Fibroblast of lung (primary cell): ENCODE measurements at regions not wholly inside any gene's neighbourhood (a gene's known extent, or its start where the extent isn't known, plus 50 kb on each side); places are given as distances from the start of the nearest gene placed in this dataset.
"Not testable (repeated sequence)": the region's sequence is repeated elsewhere in the genome, so short reads cannot be mapped to it uniquely, and the experiment has no call there.

ENCODE experiments used
- DNase-seq, 2 donors: peaks; one replicate each; pipeline versions ENCODE4 v3.0.0 to v3.0.0-alpha.2; 2010; ENCODE audit warnings: low read depth in 2 of 2
- H2AFZ ChIP-seq: 2 replicates; pipeline ENCODE4 v1.5.1; 2012; ENCODE audit warnings: low read length, control low read depth, inconsistent platforms
- H3K27ac ChIP-seq: 2 replicates; pipeline ENCODE4 v1.5.1; 2011; ENCODE audit warnings: low read length, control low read depth; ENCODE audit not compliant: insufficient read depth
- H3K27me3 ChIP-seq: 2 replicates; pipeline ENCODE4 v1.5.1; 2011; ENCODE audit warnings: mild to moderate bottlenecking, low read length; ENCODE audit not compliant: control insufficient read depth, insufficient read depth
- H3K36me3 ChIP-seq: 2 replicates; pipeline ENCODE4 v1.5.1; 2011; ENCODE audit warnings: low read length; ENCODE audit not compliant: control insufficient read depth, insufficient read depth
- H3K4me1 ChIP-seq: 2 replicates; pipeline ENCODE4 v1.5.1; 2011; ENCODE audit warnings: low read length; ENCODE audit not compliant: control insufficient read depth, insufficient read depth; ENCODE audit errors: extremely low read depth
- H3K4me2 ChIP-seq: 2 replicates; pipeline ENCODE4 v1.5.1; 2011; ENCODE audit warnings: low read length, control low read depth; ENCODE audit not compliant: insufficient read depth; ENCODE audit errors: extremely low read depth
- H3K4me3 ChIP-seq, 4 experiments: fragments of 200-600 bp in 1 of 4; sonication (generic) in 1 of 4; replicated peaks in 1 of 4; 2 replicates each; pipeline ENCODE4 v1.5.1; 2011 to 2016; ENCODE audit warnings: low read length in 4 of 4, low read depth in 3 of 4, mild to moderate bottlenecking in 3 of 4, control low read depth in 2 of 4, inconsistent platforms in 1 of 4, mixed read lengths in 1 of 4; ENCODE audit not compliant: insufficient read depth in 1 of 4; ENCODE audit errors: control extremely low read depth in 1 of 4
- H3K79me2 ChIP-seq: 2 replicates; pipeline ENCODE4 v1.5.1; 2012; ENCODE audit warnings: mild to moderate bottlenecking, low read length, inconsistent platforms; ENCODE audit not compliant: control insufficient read depth, insufficient read depth
- H3K9ac ChIP-seq: 2 replicates; pipeline ENCODE4 v1.5.1; 2011; ENCODE audit warnings: mild to moderate bottlenecking, low read length, control low read depth; ENCODE audit not compliant: insufficient read depth
- H3K9me3 ChIP-seq: 2 replicates; pipeline ENCODE4 v1.5.1; 2012; ENCODE audit warnings: low read depth, low read length; ENCODE audit not compliant: control insufficient read depth, insufficient read depth
- H4K20me1 ChIP-seq: 2 replicates; pipeline ENCODE4 v1.5.1; 2011; ENCODE audit warnings: low read length; ENCODE audit not compliant: control insufficient read depth, insufficient read depth; ENCODE audit errors: extremely low read depth
- CTCF ChIP-seq, 2 donors: IDR thresholded peaks in 1 of 2; conservative IDR thresholded peaks in 1 of 2; 1 replicate in 1 of 2; 2 replicates in 1 of 2; pipeline ENCODE4 v1.5.1; 2011 to 2012; ENCODE audit warnings: low read length in 2 of 2, control low read depth in 1 of 2, inconsistent platforms in 1 of 2, low read depth in 1 of 2, mild to moderate bottlenecking in 1 of 2
- EZH2 ChIP-seq: IDR thresholded peaks from 2 replicates; pipeline ENCODE4 v1.5.1; 2012; ENCODE audit warnings: low read length, control low read depth, mild to moderate bottlenecking; ENCODE audit errors: missing control alignments

GRCh38 chr13:46468570-46469463 is 81.8 kb upstream of the RUBCNL start:
- no peak for TF ChIP-seq EZH2
- no peak for TF ChIP-seq CTCF (conservative IDR thresholded peaks at IDR 0.05 in 1 of 2, IDR thresholded peaks at IDR 0.05 in 1 of 2; ENCODE audit: low read depth in 1 of 2, low read length in 2 of 2)
- no peaks in the 10 kb centered on the region for H3K9me3 ChIP-seq
- no peak overlapping the region for H3K27ac ChIP-seq
- H3K4me2 ChIP-seq, result no peak overlapping the region
- H2AFZ ChIP-seq, result no peak overlapping the region
- no peaks in the 10 kb centered on the region for H3K36me3 ChIP-seq
- DNase-seq, result peak; percentile 51 to 87
- H3K4me1 ChIP-seq, result no peaks in the 10 kb centered on the region
- no peak overlapping the region for H3K4me3 ChIP-seq
- H3K79me2 ChIP-seq, result no peaks in the 10 kb centered on the region
- no peak overlapping the region for H3K9ac ChIP-seq
- no peaks in the 10 kb centered on the region for H3K27me3 ChIP-seq
- H4K20me1 ChIP-seq, result no peaks in the 10 kb centered on the region

GRCh38 chr13:46467694-46468093 is 80.6 kb upstream of the RUBCNL start:
- H3K9ac ChIP-seq, H3K4me3 ChIP-seq, H2AFZ ChIP-seq, H4K20me1 ChIP-seq, H3K27ac ChIP-seq, H3K36me3 ChIP-seq, H3K9me3 ChIP-seq, H3K4me1 ChIP-seq, DNase-seq, H3K79me2 ChIP-seq, H3K27me3 ChIP-seq, H3K4me2 ChIP-seq: not testable (repeated sequence)

GRCh38 chr13:46466074-46466473 is 79.0 kb upstream of the RUBCNL start:
- not testable (repeated sequence) for H3K4me2 ChIP-seq, DNase-seq, H3K9ac ChIP-seq, H4K20me1 ChIP-seq, H3K36me3 ChIP-seq, H3K4me3 ChIP-seq, H3K27ac ChIP-seq, H3K4me1 ChIP-seq, H3K27me3 ChIP-seq, H3K9me3 ChIP-seq, H3K79me2 ChIP-seq, H2AFZ ChIP-seq

GRCh38 chr13:46463719-46464118 is 76.7 kb upstream of the RUBCNL start:
- H3K9ac ChIP-seq, result no peak overlapping the region
- H3K4me2 ChIP-seq, result no peak overlapping the region
- H3K4me1 ChIP-seq, result no peaks in the 10 kb centered on the region
- no peaks in the 10 kb centered on the region for H3K36me3 ChIP-seq
- no peak overlapping the region for H3K27ac ChIP-seq
- DNase-seq, result no peak
- H3K27me3 ChIP-seq, result no peaks in the 10 kb centered on the region
- TF ChIP-seq CTCF (conservative IDR thresholded peaks at IDR 0.05 in 1 of 2, IDR thresholded peaks at IDR 0.05 in 1 of 2; ENCODE audit: low read depth in 1 of 2, low read length in 2 of 2) (no peak), EZH2 (no peak)
- H3K9me3 ChIP-seq, result no peaks in the 10 kb centered on the region
- H3K79me2 ChIP-seq, result no peaks in the 10 kb centered on the region
- no peaks in the 10 kb centered on the region for H4K20me1 ChIP-seq
- H2AFZ ChIP-seq, result no peak overlapping the region
- H3K4me3 ChIP-seq, result no peak overlapping the region

GRCh38 chr13:46460223-46460622 is 73.2 kb upstream of the RUBCNL start:
- H3K27me3 ChIP-seq, H3K9me3 ChIP-seq, H3K27ac ChIP-seq, H3K9ac ChIP-seq, H3K79me2 ChIP-seq, H3K4me1 ChIP-seq, H2AFZ ChIP-seq, H3K4me3 ChIP-seq, H4K20me1 ChIP-seq, DNase-seq, H3K36me3 ChIP-seq, H3K4me2 ChIP-seq: not testable (repeated sequence)
